Right lobe of liver (tissue), 6 donors: ENCODE measurements at regions not wholly inside any gene's neighbourhood (a gene's known extent, or its start where the extent isn't known, plus 50 kb on each side); places are given as distances from the start of the nearest gene placed in this dataset.

Experiments used
- ATAC-seq, 4 donors: fragments of 200-7000 bp; cut with Tn5 transposase; one replicate each; pipeline ENCODE4 v1.9.1; 2020; ENCODE audit warnings: mild to moderate bottlenecking in 4 of 4, moderate library complexity in 4 of 4
- DNase-seq, 3 donors: peaks; one replicate each; pipeline ENCODE4 v3.0.0-alpha.2; 2020
- H3K27ac ChIP-seq, 3 donors: fragments of 200-600 bp; one replicate each; pipeline ENCODE4 v1.8.0; 2022
- H3K27me3 ChIP-seq, 2 donors: fragments of 200-600 bp; one replicate each; pipeline ENCODE4 v1.8.0; 2022
- H3K36me3 ChIP-seq, 4 donors: fragments of 200-600 bp; sonication (generic) in 1 of 4; one replicate each; pipeline versions ENCODE4 v1.5.1 to v1.8.0; 2017 to 2022; ENCODE audit warnings: control low read depth in 1 of 4
- H3K4me1 ChIP-seq, 4 donors: fragments of 200-600 bp; sonication (generic) in 1 of 4; one replicate each; pipeline versions ENCODE4 v1.5.1 to v1.8.0; 2017 to 2022; ENCODE audit warnings: control low read depth in 1 of 4
- H3K4me3 ChIP-seq, 3 donors: fragments of 200-600 bp; one replicate each; pipeline ENCODE4 v1.8.0; 2022
- H3K9me3 ChIP-seq, 4 donors: fragments of 200-600 bp; sonication (generic) in 1 of 4; one replicate each; pipeline versions ENCODE4 v1.5.1 to v1.8.0; 2017 to 2022; ENCODE audit warnings: control low read depth in 1 of 4
- CTCF ChIP-seq, 4 donors: fragments of 200-600 bp in 3 of 4; fragments of 450-650 bp in 1 of 4; IDR thresholded peaks; one replicate each; pipeline versions ENCODE4 v1.5.1 to v1.8.0; 2016 to 2022; ENCODE audit warnings: antibody characterized with exemption in 4 of 4, mild to moderate bottlenecking in 2 of 4
- POLR2A ChIP-seq: fragments of 450-650 bp; IDR thresholded peaks from one replicate; pipeline ENCODE4 v1.6.1; 2017; ENCODE audit warnings: antibody characterized with exemption, mild to moderate bottlenecking
- WGBS: methylation state at CpG from one replicate; pipeline ENCODE4 v1.1.6; 2018; ENCODE audit warnings: low coverage, low lambda C conversion rate; ENCODE audit not compliant: insufficient coverage; ENCODE audit errors: missing lambda C conversion rate; 5-methylcytosine and 5-hydroxymethylcytosine counted together
- intact Hi-C, 2 donors: fragments of 100-400 bp; cut with DNase I; formaldehyde crosslinking; loops; one replicate each; pipeline versions ENCODE4 v1.11.2 to v1.14.1; 2022
- donor health status: DM: no; HTN: yes; CAD: no.
- donor health status: DM: no; HTN: no; CAD: no.
- donor health status: DM: no; HTN: no; CAD: no.
- donor health status: DM: no; HTN: yes; CAD: no.
- donor health status: DM: no; HTN: yes; CAD: no.

- no peaks in the 10 kb centered on the region for H3K27me3 ChIP-seq
- ATAC-seq (no peak), DNase-seq (no peak)
- H3K9me3 ChIP-seq: no peaks in the 10 kb centered on the region
- no peak overlapping the region for H3K27ac ChIP-seq
- TF ChIP-seq CTCF (IDR thresholded peaks at IDR 0.05) (no peak), POLR2A (no peak)
- no peaks in the 10 kb centered on the region for H3K36me3 ChIP-seq
- intact Hi-C loops: no loop called here
- 47% methylated on average over 3 of the region's 4 CpGs for whole genome bisulfite sequencing
- H3K4me1 ChIP-seq: no peaks in the 10 kb centered on the region
- H3K4me3 ChIP-seq: no peak overlapping the region
Measured at GRCh38 chr2:146984014-146984413, 860.8 kb upstream of the ACVR2A start.

GRCh38 chr2:146982393-146982846, 862.4 kb upstream of the ACVR2A start:
- DNase-seq (no peak), ATAC-seq (no peak)
- no peaks in the 10 kb centered on the region for H3K36me3 ChIP-seq
- H3K4me1 ChIP-seq: no peaks in the 10 kb centered on the region
- 54% methylated on average over 2 of the region's 2 CpGs for WGBS
- H3K9me3 ChIP-seq: no peaks in the 10 kb centered on the region
- TF ChIP-seq CTCF (IDR thresholded peaks at IDR 0.05): no peak
- no peak for TF ChIP-seq POLR2A
- no peak overlapping the region for H3K4me3 ChIP-seq
- no peak overlapping the region for H3K27ac ChIP-seq
- intact Hi-C loops: no loop called here
- H3K27me3 ChIP-seq: no peaks in the 10 kb centered on the region

GRCh38 chr2:146981921-146982320, 862.9 kb upstream of the ACVR2A start:
- DNase-seq: no peak
- Histone ChIP-seq H3K9me3 (no peaks in the 10 kb centered on the region), H3K27me3 (no peaks in the 10 kb centered on the region), H3K27ac (no peak overlapping the region), H3K4me1 (no peaks in the 10 kb centered on the region), H3K36me3 (no peaks in the 10 kb centered on the region), H3K4me3 (no peak overlapping the region)
- no peak for TF ChIP-seq CTCF (IDR thresholded peaks at IDR 0.05)
- no peak for TF ChIP-seq POLR2A
- no peak for ATAC-seq
- intact Hi-C loops: no loop called here

- no peaks in the 10 kb centered on the region for H3K9me3 ChIP-seq
- TF ChIP-seq POLR2A (no peak), CTCF (IDR thresholded peaks at IDR 0.05) (no peak)
- intact Hi-C loops: no loop called here
Measured at GRCh38 chr2:146979746-146980145, 865.1 kb upstream of the ACVR2A start.

More at GRCh38 chr2:146979746-146980145, 865.1 kb upstream of the ACVR2A start:
- Histone ChIP-seq H3K27ac (no peak overlapping the region), H3K27me3 (no peaks in the 10 kb centered on the region), H3K36me3 (no peaks in the 10 kb centered on the region), H3K4me3 (no peak overlapping the region), H3K4me1 (no peaks in the 10 kb centered on the region)
- DNase-seq: no peak
- no peak for ATAC-seq
